ENCODE measurements at regions not wholly inside any gene's neighbourhood (a gene's known extent, or its start where the extent isn't known, plus 50 kb on each side); places are given as distances from the start of the nearest gene placed in this dataset.

GRCh38 chr9:630817-631216 is 210.7 kb upstream of the DMRT1 start:
- TF ChIP-seq POLR2A (IDR thresholded peaks at IDR 0.05; ENCODE audit: low read depth, low read length) (no peak), POLR2AphosphoS5 (IDR thresholded peaks at IDR 0.05; ENCODE audit: low read depth, low read length) (no peak), TAF1 (IDR thresholded peaks at IDR 0.05; ENCODE audit: borderline replicate concordance, low read depth, low read length) (no peak)
